AG20443 (cell line): ENCODE measurements at regions not wholly inside any gene's neighbourhood (a gene's known extent, or its start where the extent isn't known, plus 50 kb on each side); places are given as distances from the start of the nearest gene placed in this dataset.

Source experiments
- DNase-seq: peaks from one replicate; pipeline ENCODE4 v3.0.0; 2012; ENCODE audit warnings: low spot score, mixed read lengths

DNA sequence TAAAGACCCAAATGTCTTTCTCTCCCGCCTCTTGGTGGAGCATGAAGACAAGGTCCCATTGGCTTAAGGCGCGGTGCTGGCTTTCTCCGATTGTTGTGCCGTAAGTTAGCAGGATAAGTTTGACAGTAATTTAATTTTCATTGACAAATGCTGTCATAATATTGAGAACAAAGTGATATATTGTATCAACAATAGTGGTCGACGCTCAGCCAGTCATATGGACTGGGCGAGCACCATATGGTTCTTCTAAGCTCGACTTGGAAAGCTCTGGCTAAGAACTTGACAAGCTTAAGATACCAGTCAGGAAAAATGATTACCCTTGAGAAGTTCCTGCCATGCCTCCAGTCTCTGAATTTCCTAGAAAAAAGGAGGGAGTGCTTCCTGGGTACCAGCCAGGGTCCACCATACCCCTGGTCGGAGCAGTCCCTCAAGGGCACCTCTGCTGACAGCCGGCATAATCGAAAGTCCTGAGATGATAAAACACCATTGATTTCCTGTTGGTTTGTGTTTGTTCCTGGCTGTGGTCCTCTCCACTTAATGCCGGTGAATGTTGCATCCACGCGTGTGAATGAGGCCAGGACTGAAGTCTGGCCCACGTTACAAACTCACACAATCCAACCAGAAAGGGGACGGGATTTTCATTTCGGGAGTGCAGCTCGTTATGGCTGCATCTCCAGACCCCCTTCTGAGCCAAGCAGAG, 262.1 kb downstream of the ZNF536 start:
- DNase-seq: no peak

DNA sequence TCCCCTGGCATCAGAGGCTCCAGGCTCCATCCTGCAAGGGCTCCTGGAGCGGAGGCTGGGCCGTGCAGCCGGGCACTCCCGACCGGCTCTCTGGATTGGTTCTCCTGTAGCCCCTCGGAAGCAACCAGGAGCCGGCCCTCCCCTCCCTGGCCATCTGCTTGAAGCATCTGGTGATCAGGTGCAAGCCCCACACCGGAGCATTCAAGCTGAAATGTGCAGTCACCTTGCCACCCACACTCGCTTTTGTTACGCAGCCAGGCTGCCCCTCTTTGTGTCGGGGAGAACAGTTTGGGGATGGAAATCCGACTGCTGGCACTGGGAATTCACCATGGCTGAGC, 258.8 kb downstream of the ZNF536 start:
- DNase-seq: no peak

DNA sequence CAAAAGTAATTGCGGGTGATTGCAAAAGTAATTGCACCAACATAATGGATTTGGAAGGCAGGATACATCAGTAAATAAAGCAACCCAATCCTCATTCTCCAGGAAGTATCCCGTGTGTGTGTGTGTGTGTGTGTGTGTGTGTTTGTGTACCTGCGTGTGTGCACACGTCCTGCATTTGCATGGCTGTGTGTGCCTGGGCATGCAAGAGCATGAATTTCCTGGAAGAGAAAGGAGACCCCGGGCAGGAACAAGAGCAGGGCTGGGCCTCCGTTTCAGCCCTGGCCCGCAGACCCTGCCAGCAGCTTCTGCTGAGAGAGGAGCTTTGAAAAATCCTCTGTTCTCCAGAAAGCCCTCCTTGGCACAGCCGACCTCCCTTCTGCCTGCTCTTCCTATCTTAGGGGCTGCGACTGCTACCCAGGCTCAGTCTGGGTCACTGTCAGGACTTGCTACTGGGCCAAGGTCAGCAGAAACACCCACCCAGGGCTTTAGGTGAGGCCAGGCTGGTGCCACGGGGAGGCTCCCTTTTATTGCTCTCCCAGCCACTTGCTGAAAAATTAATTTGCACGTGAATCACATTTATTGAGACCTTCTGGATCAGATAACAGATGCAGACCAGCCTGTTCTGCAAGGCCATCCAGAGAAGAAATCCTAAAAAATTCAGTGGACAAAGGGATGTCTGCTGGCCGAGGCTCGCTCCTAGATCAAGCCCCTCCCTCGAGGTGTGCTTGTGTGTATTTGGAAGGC, 258.3 kb downstream of the ZNF536 start:
- DNase-seq: no peak

DNA sequence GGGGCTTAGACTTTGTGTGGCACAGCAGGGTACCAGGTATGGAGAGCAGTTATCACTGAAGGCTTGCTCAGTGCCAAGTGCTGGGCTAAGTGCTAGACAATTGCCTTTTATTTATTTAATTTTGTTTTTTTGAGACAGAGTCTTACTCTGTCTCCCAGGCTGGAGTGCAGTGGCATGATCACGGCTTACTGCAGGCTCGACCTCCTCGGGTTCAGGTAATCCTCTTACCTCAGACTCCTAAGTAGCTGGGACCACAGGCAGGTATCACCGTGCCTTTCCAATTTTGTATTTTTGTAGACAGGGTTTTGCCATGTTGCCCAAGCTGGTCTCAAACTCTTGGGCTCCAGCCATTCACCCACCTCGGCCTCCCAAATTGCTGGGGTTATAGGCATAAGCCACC, 256.9 kb downstream of the ZNF536 start:
- DNase-seq: no peak

DNA sequence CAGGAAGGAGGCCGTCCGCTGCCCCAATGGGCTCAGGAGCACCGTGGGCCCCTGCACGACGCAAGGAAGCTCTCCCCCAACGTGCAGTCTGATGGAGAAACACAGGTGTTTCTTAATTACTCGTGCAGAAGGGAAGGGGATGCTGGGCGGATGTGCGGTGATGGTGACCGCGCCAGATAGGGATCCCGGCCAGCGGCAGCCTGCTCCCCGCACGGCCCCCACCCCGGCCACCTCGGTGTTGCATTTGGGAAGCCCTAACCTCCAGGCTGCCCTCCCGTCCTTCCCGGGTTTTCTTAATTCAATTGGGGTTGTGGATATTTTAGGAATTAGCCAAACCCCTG, 254.4 kb downstream of the ZNF536 start:
- no peak for DNase-seq

DNA sequence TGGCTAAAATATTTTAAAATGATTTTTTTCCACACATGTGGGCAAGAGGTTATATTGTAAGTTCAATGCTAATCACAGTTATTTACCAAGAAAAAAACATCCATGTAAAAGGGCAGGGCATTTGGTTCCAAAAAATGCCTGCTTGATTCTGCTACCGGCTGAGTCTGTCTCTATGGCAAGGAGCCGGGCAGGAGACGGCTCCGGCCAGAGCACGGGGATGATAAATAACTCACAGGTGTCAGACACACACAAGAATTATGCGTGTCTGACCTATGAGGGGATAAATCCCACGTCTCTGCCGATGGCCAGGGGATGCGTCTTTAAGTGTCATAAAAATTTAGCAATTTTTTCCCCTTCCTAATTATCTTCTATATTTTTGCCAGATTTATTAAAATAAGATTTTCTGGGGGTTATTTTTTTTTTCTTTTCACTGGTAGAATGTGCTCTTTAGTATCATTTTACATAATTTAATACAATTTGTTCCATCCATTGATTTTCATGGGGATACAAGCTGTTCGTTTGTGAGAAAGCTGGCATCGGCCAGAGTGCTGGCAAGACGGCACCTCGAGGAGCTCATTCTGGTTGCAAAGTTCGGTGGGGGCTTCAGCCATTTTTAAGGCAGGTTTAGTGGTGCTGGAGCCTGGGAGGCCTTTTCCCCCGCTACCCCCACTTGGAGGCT, 253.9 kb downstream of the ZNF536 start:
- no peak for DNase-seq

DNA sequence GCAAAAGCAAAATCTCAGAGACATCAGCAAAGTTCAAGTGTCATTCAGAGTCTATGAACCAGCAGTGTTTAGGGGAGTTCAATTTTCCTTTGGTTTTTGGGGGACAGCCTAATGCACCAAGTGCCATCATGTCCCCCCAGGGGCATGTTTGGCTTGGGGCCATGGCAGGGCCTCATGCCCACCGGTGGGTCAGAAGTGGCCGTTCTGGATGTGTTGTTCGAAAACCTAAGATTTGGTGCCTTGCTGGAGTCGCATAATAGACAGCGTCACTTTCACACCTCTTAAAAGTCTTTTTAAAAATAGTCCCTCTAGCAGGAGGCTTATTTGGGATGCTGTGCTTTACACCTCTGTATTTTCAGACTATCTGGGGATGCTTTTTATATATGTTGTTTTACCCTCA, 250.1 kb downstream of the ZNF536 start:
- no peak for DNase-seq

DNA sequence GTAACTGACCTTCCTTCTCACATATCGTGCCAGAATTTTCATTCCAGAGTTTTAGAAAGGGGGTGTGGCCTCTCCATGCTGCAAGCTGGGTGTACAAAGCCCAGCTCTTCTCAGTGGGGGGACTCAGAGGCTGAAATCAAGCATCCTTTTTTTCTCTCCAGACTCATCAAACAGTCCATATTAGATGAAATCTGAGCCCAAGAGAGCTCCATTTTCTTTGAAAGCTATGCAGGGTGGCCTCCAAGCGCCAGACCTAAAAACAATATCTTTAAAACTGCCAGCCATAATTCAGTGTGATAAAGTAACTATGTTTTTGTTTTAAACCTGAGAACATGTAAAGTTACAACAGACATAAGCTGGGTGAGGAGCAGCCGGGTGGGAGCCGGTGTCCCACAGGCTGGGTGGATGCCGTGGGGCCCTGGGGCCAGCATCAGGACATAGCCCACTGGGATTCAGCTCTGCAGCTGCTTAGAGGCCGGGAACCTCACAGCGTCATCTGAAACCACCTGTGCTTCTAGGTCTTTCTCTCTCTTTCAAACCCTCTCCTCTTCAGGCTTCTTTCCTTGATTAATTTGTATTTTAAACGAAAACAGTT, 249.2 kb downstream of the ZNF536 start:
- no peak for DNase-seq

DNA sequence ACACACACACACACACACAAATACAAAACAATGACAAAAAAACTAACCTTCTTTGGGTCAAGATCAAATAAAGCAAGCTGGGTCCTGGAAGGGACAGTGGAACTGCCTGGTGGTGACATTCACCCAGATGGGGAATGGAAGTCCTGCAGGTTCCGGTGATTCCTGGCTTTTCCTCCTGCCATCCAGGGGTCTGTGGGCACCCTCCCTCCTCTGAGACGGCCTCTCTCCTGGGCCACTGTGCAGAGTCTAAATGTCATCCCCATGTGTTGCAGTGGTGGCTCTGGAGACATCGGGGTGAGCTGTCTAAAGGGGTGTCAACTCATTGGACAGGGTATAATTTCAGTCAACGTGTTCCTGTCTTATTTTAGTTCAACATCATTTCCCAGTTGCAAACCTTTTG, 248.2 kb downstream of the ZNF536 start:
- no peak for DNase-seq

DNA sequence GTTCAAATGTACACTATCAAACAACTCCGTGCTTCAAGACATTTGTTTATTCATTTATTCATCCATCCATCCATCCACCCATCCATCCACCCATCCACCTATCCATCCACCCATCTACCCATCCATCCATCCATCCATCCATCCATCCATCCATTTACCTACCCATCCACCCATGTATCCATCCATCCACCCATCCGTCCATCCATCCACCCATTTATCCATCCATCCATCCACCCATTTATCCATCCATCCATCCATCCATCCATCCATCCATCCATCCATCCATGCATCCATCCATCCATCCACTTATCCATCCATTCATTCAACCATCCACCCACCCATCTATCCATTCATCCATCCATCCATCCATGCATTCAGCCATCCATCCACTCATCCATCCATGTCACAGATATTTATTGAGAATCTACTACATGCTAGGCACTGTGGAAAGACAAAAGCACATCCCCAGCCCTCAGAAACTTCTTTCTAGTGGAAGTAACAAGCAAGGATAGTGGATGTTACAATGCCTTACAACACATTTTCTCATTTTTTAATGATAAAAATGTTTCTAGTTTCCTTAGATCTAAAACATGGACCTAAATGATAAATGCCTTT, 237.6 kb downstream of the ZNF536 start:
- no peak for DNase-seq

DNA sequence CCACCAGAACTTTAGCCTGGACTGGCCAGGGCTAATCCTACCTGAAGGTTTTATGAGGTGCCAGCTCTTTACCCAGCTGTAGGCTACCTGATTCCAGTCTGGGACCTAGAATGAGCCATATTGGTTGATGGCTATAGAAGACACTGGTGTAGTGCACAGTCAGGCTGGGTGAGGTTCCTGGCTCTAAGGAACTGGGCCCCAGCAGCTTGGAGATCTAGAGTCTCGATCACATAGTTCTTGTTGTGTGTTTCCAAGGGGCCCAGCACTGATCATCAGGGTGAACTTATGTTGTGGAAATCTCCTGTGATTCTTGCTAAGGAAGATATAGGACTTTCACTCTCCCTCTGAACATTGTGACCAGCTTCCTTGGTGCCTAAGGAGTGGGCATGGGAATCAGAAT, 236.3 kb downstream of the ZNF536 start:
- no peak for DNase-seq
